IPS DF 6.9 (cell line): ENCODE measurements at regions not wholly inside any gene's neighbourhood (a gene's known extent, or its start where the extent isn't known, plus 50 kb on each side); places are given as distances from the start of the nearest gene placed in this dataset.
"Not testable (repeated sequence)": the region's sequence is repeated elsewhere in the genome, so short reads cannot be mapped to it uniquely, and the experiment has no call there.

Experiments used
- DNase-seq: peaks from one replicate; pipeline ENCODE4 v3.0.0-alpha.2; 2013; ENCODE audit warnings: low read depth, low spot score
- H3K27ac ChIP-seq: one replicate; pipeline ENCODE4 v1.5.1; 2013; ENCODE audit warnings: low read length, control low read depth
- H3K27me3 ChIP-seq: 2 replicates; pipeline ENCODE4 v1.6.1; 2013; ENCODE audit warnings: mild to moderate bottlenecking, low read length; ENCODE audit not compliant: control insufficient read depth, insufficient read depth
- H3K36me3 ChIP-seq: 2 replicates; pipeline ENCODE4 v1.6.1; 2013; ENCODE audit warnings: low read length; ENCODE audit not compliant: control insufficient read depth, insufficient read depth
- H3K4me1 ChIP-seq: 2 replicates; pipeline ENCODE4 v1.6.1; 2013; ENCODE audit warnings: low read length; ENCODE audit not compliant: control insufficient read depth, insufficient read depth
- H3K4me3 ChIP-seq: 2 replicates; pipeline ENCODE4 v1.5.1; 2013; ENCODE audit warnings: mild to moderate bottlenecking, low read length
- H3K9me3 ChIP-seq: 2 replicates; pipeline ENCODE4 v1.6.1; 2013; ENCODE audit warnings: low read length, inconsistent platforms; ENCODE audit not compliant: control insufficient read depth, insufficient read depth
- WGBS: extraction: QIAGEN DNeasy Blood & Tissue Kit; methylation state at CpG from one replicate; pipeline ENCODE4 v1.1.7; 2013; ENCODE audit warnings: mixed read lengths, missing lambda C conversion rate; ENCODE audit not compliant: insufficient read length, insufficient coverage; 5-methylcytosine and 5-hydroxymethylcytosine counted together

DNA sequence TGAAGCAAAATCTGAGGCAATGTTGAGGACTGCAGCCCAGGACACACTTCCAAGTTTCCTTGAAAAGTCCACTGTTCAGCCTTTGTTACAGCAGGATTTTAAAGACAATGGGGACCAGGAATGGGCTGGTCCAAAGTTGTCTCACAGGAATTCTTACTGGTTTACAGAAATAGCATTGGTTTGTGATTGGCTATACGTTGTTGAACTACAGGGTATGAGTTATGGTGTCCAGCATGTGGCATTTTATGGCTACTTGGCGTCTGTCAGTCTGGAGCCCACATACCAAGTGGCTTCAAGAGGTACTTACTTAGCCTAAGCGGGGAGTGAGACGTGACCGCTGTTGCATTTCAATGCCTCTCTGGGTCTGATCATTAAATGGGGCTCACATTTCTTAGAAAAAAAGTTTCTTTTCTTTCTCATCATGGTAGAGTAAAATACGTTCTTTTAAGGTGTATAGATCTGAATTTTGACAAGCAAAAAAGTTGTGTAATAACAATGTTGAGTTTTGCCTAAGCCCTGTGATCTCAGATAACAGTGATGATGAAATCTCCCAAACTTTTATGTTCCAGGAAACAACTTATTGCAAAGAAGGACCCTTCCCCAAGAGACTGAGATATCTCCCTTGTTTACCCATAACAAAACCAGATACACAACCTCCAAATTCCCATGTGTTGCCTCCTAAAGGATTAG is 100.0 kb upstream of the TRIM24 start:
- no peak overlapping the region for H3K27ac ChIP-seq
- H3K4me1 ChIP-seq: no peaks in the 10 kb centered on the region
- no peak overlapping the region for H3K4me3 ChIP-seq
- no peaks in the 10 kb centered on the region for H3K9me3 ChIP-seq
- DNase-seq: no peak
- H3K36me3 ChIP-seq: no peaks in the 10 kb centered on the region
- no peaks in the 10 kb centered on the region for H3K27me3 ChIP-seq
- no CpG with 5 or more reads among the region's 6 CpGs for WGBS

DNA sequence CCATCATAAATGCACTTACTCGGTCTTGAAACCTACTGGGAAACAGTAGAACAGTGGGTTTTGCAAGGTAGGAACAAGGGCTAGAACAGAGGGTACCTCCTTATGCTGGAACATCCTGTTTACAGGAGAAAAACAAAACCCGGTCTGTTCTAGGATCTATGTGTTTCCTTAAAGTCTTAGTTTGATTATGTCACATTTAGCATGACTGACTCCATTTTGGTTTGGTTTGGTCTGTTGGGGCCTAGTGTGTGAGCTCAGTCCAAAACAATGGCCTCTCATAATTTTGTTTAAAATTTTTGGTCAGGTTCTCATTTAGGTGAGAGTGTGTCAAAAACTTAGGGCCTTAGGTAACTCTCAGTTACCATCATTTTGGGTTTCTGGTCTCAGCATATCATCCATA is 96.3 kb upstream of the TRIM24 start:
- H3K4me1 ChIP-seq: no peaks in the 10 kb centered on the region
- H3K36me3 ChIP-seq: no peaks in the 10 kb centered on the region
- DNase-seq: no peak
- H3K4me3 ChIP-seq: no peak overlapping the region
- no peak overlapping the region for H3K27ac ChIP-seq
- H3K27me3 ChIP-seq: no peaks in the 10 kb centered on the region
- H3K9me3 ChIP-seq: no peaks in the 10 kb centered on the region
- no CpG with 5 or more reads among the region's 2 CpGs for WGBS

DNA sequence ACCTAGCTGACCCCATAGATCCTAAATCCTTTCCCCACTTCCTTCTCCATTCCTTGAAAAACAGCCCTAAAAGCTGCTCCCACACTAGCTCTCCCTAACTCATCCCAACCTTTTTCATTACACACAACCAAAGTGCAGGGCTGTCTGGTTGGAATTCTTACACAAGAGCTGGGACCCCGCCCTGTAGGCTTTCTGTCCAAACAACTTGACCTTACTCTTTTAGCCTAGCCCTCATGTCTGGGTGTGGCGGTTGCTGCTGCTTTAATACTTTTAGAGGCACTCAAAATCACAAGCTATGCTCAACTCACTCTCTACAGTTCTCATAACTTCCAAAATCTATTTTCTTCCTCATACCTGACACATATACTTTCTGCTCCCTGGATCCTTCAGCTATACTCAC is 93.9 kb upstream of the TRIM24 start:
- H3K27ac ChIP-seq, H3K9me3 ChIP-seq, H3K27me3 ChIP-seq, H3K4me1 ChIP-seq, DNase-seq, H3K4me3 ChIP-seq, H3K36me3 ChIP-seq: not testable (repeated sequence)
- WGBS: no CpG with 5 or more reads among the region's 2 CpGs

DNA sequence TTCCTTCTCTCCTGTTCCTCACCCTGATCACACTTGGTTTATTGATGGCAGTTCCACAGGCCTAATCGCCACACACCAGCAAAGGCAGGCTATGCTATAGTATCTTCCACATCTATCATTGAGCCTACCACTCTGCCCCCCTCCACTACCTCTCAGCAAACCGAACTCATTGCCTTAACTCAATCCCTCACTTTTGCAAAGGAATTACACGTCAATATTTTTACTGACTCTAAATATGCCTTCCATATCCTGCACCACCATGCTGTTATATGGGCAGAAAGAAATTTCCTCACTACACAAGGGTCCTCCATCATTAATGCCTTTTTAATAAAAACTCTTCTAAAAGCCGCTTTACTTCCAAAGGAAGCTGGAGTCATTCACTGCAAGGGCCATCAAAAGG is 93.4 kb upstream of the TRIM24 start:
- H3K4me3 ChIP-seq, H3K4me1 ChIP-seq, H3K27ac ChIP-seq, H3K9me3 ChIP-seq, H3K36me3 ChIP-seq, DNase-seq, H3K27me3 ChIP-seq: not testable (repeated sequence)
- no CpG with 5 or more reads among the region's 4 CpGs for WGBS

DNA sequence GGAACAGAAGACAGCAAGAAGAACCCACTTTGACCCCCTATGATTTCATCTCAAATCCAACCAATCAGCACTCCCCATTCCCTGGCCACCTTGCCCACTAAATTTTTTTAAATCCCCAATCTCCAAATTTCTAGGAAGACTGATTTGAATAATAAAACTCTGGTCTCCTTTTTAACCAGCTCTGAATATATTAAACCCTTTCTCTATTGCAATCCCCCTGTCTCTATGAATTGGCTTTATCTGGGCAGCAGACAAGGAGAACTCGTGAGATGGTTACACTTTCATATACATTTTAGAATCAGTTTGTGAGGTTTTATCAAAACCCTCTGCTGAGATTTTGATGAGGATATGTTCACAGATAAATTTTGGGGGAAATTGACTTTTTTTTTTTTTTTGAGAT is 90.3 kb upstream of the TRIM24 start:
- no peak for DNase-seq
- H3K27me3 ChIP-seq: no peaks in the 10 kb centered on the region
- no CpG with 5 or more reads among the region's 1 CpG for WGBS

DNA sequence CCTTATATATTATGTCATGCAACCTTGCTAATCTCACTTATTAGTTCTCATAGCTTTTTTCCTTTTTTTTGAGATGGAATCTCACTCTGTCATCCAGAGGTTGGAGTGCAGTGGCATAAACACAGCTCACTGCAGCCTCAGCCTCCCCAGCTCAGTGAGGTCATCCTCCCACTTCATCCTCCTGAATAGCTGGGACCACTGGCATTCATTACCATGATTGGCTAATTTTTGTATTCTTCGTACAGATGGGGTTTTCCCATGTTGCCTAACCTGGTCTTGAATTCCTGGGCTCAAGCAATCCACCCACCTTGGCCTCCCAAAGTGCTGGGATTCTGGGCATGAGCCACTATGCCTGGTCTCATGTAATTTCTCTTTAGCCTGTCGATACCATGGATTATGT is 89.1 kb upstream of the TRIM24 start:
- H3K4me1 ChIP-seq: no peaks in the 10 kb centered on the region
- H3K4me3 ChIP-seq: no peak overlapping the region
- DNase-seq: no peak
- no peaks in the 10 kb centered on the region for H3K27me3 ChIP-seq
- no peaks in the 10 kb centered on the region; the same call in 1 of the 2 replicates for H3K9me3 ChIP-seq
- no peak overlapping the region for H3K27ac ChIP-seq
- no peaks in the 10 kb centered on the region for H3K36me3 ChIP-seq
- no CpG with 5 or more reads among the region's 2 CpGs for WGBS

More for the DNA sequence above, 90.3 kb upstream of the TRIM24 start:
- no peaks in the 10 kb centered on the region for H3K36me3 ChIP-seq
- H3K9me3 ChIP-seq: no peaks in the 10 kb centered on the region; the same call in 1 of the 2 replicates
- H3K27ac ChIP-seq: no peak overlapping the region
- H3K4me3 ChIP-seq: no peak overlapping the region
- no peaks in the 10 kb centered on the region for H3K4me1 ChIP-seq

DNA sequence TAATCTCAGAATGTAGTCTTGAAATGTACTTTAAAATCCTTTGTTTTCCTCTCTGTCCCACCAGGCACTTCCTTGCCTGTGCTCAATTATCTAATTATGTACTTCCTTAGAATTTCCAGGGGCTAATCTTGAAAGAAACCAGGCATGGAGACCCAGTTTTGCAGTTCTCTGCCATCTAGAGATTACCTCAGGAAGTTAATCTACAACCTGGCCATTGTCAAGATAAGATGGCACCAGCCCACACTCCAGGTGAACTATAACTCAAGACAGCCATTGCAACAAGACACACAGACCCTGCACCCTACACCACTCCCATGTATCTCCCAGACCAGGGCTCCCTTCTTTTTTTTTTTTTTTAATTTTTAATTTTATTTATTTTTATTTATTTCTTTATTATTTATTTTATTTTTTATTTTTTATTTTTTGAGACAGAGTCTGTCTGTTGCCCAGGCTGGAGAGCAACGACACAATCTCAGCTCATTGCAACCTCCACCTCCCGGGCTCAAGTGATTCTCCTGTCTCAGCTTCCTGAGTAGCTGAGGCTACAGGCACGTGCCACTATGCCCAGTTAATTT is 85.9 kb upstream of the TRIM24 start:
- WGBS: no CpG with 5 or more reads among the region's 3 CpGs
- H3K4me1 ChIP-seq: no peaks in the 10 kb centered on the region
- no peaks in the 10 kb centered on the region for H3K36me3 ChIP-seq
- no peaks in the 10 kb centered on the region for H3K27me3 ChIP-seq
- no peak for DNase-seq
- H3K4me3 ChIP-seq: no peak overlapping the region
- no peaks in the 10 kb centered on the region; the same call in 1 of the 2 replicates for H3K9me3 ChIP-seq
- H3K27ac ChIP-seq: no peak overlapping the region

DNA sequence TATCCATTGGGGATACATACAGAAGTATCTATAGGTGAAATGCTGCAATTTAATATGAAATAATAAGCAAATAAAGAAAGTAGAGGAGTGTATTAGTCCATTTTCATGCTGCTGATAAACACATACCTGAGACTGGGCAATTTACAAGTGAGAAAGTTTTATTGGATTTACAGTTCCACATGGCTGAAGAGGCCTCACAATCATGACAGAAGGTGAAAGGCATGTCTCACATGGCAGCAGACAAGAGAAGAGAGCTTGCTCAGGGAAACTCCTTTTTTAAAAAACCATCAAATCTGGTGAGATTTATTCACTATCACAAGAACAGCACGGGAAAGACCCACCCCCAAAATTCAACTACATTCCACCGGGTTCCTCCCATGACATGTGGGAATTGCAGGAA is 82.8 kb upstream of the TRIM24 start:
- Histone ChIP-seq H3K4me1 (no peaks in the 10 kb centered on the region), H3K9me3 (no peaks in the 10 kb centered on the region; the same call in 1 of the 2 replicates), H3K4me3 (no peak overlapping the region), H3K36me3 (no peaks in the 10 kb centered on the region), H3K27me3 (no peaks in the 10 kb centered on the region), H3K27ac (no peak overlapping the region)
- no CpG with 5 or more reads among the region's 2 CpGs for WGBS
- DNase-seq: no peak

DNA sequence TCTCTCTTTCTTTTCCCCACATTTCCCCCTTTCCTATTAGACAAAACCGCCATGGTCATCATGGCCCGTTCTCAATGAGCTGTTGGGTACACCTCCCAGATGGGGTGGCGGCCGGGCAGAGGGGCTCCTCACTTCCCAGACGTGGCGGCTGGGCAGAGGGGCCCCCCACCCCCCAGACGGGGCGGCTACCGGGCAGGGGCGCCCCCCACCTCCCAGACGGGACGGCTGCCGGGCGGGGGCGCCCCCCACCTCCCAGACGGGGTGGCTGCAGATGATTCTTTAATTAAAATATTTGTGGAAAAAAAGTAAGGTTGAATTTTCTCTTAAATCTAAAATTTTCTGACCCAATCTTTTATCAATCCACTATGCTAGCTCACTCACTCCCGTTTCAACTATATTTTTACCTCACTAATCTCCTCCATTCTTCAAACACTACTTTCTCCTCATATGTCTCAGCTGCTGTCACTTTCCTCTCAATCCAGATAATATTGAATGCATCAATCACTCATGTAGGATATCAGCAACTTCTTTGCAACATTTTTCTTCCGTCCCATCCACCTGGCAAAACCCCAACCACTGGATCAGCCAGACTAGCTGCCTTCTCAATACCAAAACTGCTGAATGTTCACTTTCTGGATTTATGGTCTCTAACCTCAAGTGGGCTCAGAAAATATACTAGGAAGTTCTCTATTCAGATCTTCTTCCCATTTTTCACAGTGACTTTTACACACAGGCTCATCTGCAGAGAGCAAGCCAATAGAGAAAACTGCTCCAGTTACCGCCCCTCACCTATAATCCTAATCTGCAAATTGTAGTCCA is 81.1 kb upstream of the TRIM24 start:
- 100% methylated on average over 1 of the region's 19 CpGs for WGBS
- H3K27ac ChIP-seq: no peak overlapping the region
- H3K36me3 ChIP-seq: no peaks in the 10 kb centered on the region
- H3K27me3 ChIP-seq: no peaks in the 10 kb centered on the region
- H3K9me3 ChIP-seq: no peaks in the 10 kb centered on the region; the same call in 1 of the 2 replicates
- DNase-seq: no peak
- no peaks in the 10 kb centered on the region for H3K4me1 ChIP-seq
- H3K4me3 ChIP-seq: no peak overlapping the region

DNA sequence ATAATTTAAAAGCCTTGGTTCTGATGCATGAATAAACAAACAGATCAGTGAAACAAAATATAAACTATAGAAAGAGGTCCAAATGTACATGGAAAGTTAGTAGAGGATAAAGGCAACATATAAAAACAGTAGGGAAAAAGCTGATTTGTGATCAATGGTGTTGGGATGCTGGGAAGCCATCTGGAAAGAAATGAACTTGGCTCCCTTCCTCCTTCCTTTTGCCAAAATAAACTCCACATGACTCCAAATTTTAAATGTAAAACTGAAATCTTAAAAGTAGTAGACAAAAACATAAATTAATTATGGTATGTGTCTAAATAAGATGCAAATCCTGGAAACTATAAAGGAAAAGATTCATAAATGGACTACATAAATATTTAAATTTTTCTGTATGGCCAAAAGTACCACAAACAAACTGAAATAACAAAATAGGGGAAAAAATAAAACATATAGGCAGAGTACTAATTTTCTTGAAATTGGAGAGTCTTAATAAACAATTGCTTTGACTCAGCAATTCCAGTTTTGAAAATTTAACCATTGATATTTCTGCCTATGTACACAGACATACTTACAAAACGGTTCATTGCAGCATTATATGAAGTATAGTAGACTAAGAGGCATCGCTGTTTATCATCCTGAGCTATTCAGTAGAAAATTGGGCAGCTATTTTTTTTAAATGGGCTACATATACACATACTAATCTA is 77.0 kb upstream of the TRIM24 start:
- H3K27me3 ChIP-seq: no peaks in the 10 kb centered on the region
- no peak overlapping the region for H3K27ac ChIP-seq
- no peaks in the 10 kb centered on the region for H3K4me1 ChIP-seq
- H3K36me3 ChIP-seq: no peaks in the 10 kb centered on the region
- DNase-seq: no peak
- WGBS: no CpG with 5 or more reads among the region's 2 CpGs
- H3K9me3 ChIP-seq: no peaks in the 10 kb centered on the region; the same call in none of the 2 replicates
- no peak overlapping the region for H3K4me3 ChIP-seq
